Pulmonary artery endothelial cell (primary cell): ENCODE measurements at regions not wholly inside any gene's neighbourhood (a gene's known extent, or its start where the extent isn't known, plus 50 kb on each side); places are given as distances from the start of the nearest gene placed in this dataset.

Source experiments
- DNase-seq: peaks from one replicate; pipeline ENCODE4 v3.0.0-alpha.2; 2011; ENCODE audit warnings: low read depth, low spot score

GRCh38 chr2:41718705-41719104, 329.1 kb upstream of the PKDCC start:
- DNase-seq: no peak

GRCh38 chr2:41719756-41720155, 328.1 kb upstream of the PKDCC start:
- no peak for DNase-seq

- no peak for DNase-seq
Measured at GRCh38 chr2:41720331-41721251, 327.2 kb upstream of the PKDCC start.

- no peak for DNase-seq
Measured at GRCh38 chr2:41722668-41723369, 325.0 kb upstream of the PKDCC start.

- no peak for DNase-seq
Measured at GRCh38 chr2:41723526-41723925, 324.3 kb upstream of the PKDCC start.

GRCh38 chr2:41724465-41724864, 323.4 kb upstream of the PKDCC start:
- DNase-seq: no peak

GRCh38 chr2:41725901-41726300, 321.9 kb upstream of the PKDCC start:
- no peak for DNase-seq

- no peak for DNase-seq
Measured at GRCh38 chr2:41726364-41726763, 321.5 kb upstream of the PKDCC start.

- no peak for DNase-seq
Measured at GRCh38 chr2:41727152-41727551, 320.7 kb upstream of the PKDCC start.

- DNase-seq: no peak
Measured at GRCh38 chr2:41727711-41728110, 320.1 kb upstream of the PKDCC start.

GRCh38 chr2:41728788-41729338, 319.0 kb upstream of the PKDCC start:
- DNase-seq: no peak

- no peak for DNase-seq
Measured at GRCh38 chr2:41729800-41730364, 317.9 kb upstream of the PKDCC start.

- DNase-seq: no peak
Measured at GRCh38 chr2:41735006-41735405, 312.8 kb upstream of the PKDCC start.

- DNase-seq: no peak
Measured at GRCh38 chr2:41735476-41735875, 312.3 kb upstream of the PKDCC start.

GRCh38 chr2:41736105-41736567, 311.7 kb upstream of the PKDCC start:
- no peak for DNase-seq

- DNase-seq: no peak
Measured at GRCh38 chr2:41736586-41736985, 311.2 kb upstream of the PKDCC start.

- no peak for DNase-seq
Measured at GRCh38 chr2:41737888-41738287, 309.9 kb upstream of the PKDCC start.

GRCh38 chr2:41741951-41742595, 305.7 kb upstream of the PKDCC start:
- DNase-seq: no peak

- no peak for DNase-seq
Measured at GRCh38 chr2:41743324-41743723, 304.5 kb upstream of the PKDCC start.

GRCh38 chr2:41750829-41751228, 297.0 kb upstream of the PKDCC start:
- DNase-seq: no peak

- DNase-seq: no peak
Measured at GRCh38 chr2:41759880-41760279, 287.9 kb upstream of the PKDCC start.
